ENCODE measurements at regions not wholly inside any gene's neighbourhood (a gene's known extent, or its start where the extent isn't known, plus 50 kb on each side); places are given as distances from the start of the nearest gene placed in this dataset.

DNA sequence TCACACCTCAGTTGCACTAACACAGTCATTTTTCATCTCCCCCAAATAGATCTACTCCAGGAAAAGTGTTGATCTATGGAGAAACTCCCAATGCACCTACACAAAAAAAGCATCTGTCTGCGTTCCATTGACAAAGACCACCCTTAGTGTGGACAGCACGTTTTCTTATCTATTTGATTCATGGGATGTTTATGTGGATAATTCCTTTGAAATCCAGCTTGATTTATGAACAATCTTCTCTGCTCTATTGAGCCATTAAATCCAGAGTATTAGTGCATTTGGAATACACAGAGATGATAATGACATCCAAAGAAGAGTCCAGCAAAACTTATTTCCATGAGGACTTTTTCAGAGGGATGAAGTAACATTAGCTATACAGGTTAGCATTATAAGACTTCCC is 1221.9 kb upstream of the NXPH2 start:
- CTCF ChIA-PET: no interaction called here
- WGBS (ENCODE audit: insufficient coverage): no CpG with 5 or more reads among the region's 2 CpGs
- Histone ChIP-seq H3K4me3 (ENCODE audit: control insufficient read depth in 1 of 7, extremely low read depth in 1 of 7, insufficient read depth in 4 of 7, low read depth in 2 of 7, low read length in 6 of 7) (no peak overlapping the region), H3K27me3 (replicated peaks in 2 of 5; ENCODE audit: control insufficient read depth in 4 of 5, insufficient read depth in 5 of 5, low read length in 4 of 5) (no peaks in the 10 kb centered on the region), H3K27ac (ENCODE audit: insufficient read depth in 1 of 2, low read depth in 1 of 2, low read length in 2 of 2, poor library complexity in 1 of 2, severe bottlenecking in 2 of 2) (no peak overlapping the region), H3K9me3 (ENCODE audit: control extremely low read depth in 1 of 5, control insufficient read depth in 4 of 5, insufficient read depth in 2 of 5, low read depth in 1 of 5, low read length in 4 of 5) (no peaks in the 10 kb centered on the region), H3K36me3 (ENCODE audit: control insufficient read depth in 4 of 4, insufficient read depth in 4 of 4, low read length in 3 of 4) (no peaks in the 10 kb centered on the region), H3K4me1 (ENCODE audit: control extremely low read depth in 1 of 4, control insufficient read depth in 4 of 4, insufficient read depth in 4 of 4, low read length in 3 of 4) (no peaks in the 10 kb centered on the region)
- POLR2A ChIA-PET: no interaction called here
- no peak for DNase-seq

DNA sequence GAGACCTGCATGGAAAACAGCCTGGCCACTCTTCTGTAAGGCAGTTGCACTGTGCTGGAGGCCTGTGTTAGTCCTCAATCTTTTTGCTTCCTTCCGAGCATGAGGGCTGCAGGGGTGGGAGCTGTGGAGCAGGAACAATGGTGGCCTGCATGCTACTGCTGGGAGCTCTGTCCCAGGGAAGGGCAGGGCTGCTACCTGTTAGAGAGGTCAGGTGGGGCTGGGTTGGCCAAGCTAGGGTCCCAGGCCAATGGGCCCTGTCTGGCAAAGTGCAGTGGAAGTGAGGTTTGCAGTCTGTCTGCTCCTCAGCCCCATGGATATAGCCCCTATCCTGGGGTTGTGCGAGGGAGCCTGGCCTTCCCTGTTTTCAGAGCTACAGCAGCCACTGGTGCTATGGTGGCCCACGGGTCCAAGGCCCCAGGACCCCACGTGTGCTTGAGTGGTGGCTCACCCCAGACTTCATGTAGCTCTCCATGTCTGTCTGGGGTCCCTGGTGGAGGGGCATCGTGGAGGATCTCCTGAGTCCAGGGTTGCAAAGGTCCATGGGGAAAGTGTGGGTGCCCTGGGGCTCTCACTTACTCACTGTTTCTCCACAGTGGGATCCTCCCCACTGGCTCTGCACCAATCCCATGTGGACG is 1212.6 kb upstream of the NXPH2 start:
- 96% methylated on average over 5 of the region's 6 CpGs for WGBS (ENCODE audit: insufficient coverage)

DNA sequence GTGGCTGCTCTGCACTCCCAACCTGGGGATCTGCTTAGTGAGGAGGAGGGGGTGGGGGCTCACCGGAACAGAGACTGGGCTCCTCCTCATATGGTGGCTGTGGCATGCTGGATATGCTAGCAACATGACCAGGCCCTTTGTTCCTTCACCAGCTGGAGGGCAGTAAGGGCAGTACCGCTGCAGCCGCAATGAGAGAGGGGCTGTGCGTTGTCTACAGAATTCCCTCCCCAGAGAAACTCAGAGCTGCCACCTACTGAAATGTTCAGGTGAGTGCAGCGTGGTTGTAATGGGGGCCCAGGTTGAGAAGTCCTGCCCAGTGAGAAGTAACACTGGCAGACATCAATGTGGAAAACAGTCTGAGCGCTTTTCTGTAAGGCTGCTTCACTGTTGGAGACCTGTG is 1211.9 kb upstream of the NXPH2 start:
- no peak for DNase-seq
- H3K27ac ChIP-seq (ENCODE audit: insufficient read depth in 1 of 2, low read depth in 1 of 2, low read length in 2 of 2, poor library complexity in 1 of 2, severe bottlenecking in 2 of 2): no peak overlapping the region
- H3K36me3 ChIP-seq (ENCODE audit: control insufficient read depth in 4 of 4, insufficient read depth in 4 of 4, low read length in 3 of 4): no peaks in the 10 kb centered on the region
- H3K27me3 ChIP-seq (replicated peaks in 2 of 5; ENCODE audit: control insufficient read depth in 4 of 5, insufficient read depth in 5 of 5, low read length in 4 of 5): no peaks in the 10 kb centered on the region
- no peaks in the 10 kb centered on the region for H3K4me1 ChIP-seq (ENCODE audit: control extremely low read depth in 1 of 4, control insufficient read depth in 4 of 4, insufficient read depth in 4 of 4, low read length in 3 of 4)
- CTCF ChIA-PET: no interaction called here
- H3K9me3 ChIP-seq (ENCODE audit: control extremely low read depth in 1 of 5, control insufficient read depth in 4 of 5, insufficient read depth in 2 of 5, low read depth in 1 of 5, low read length in 4 of 5): peaks cover 0 to 3% (median 0%) of the 10 kb centered on the region in 5 experiments
- 96% methylated on average over 5 of the region's 6 CpGs for WGBS (ENCODE audit: insufficient coverage)
- POLR2A ChIA-PET: no interaction called here
- H3K4me3 ChIP-seq (ENCODE audit: control insufficient read depth in 1 of 7, extremely low read depth in 1 of 7, insufficient read depth in 4 of 7, low read depth in 2 of 7, low read length in 6 of 7): no peak overlapping the region

More for the DNA sequence above, 1212.6 kb upstream of the NXPH2 start:
- no peak for DNase-seq
- no peak overlapping the region for H3K27ac ChIP-seq (ENCODE audit: insufficient read depth in 1 of 2, low read depth in 1 of 2, low read length in 2 of 2, poor library complexity in 1 of 2, severe bottlenecking in 2 of 2)
- no peaks in the 10 kb centered on the region for H3K36me3 ChIP-seq (ENCODE audit: control insufficient read depth in 4 of 4, insufficient read depth in 4 of 4, low read length in 3 of 4)
- no peaks in the 10 kb centered on the region for H3K4me1 ChIP-seq (ENCODE audit: control extremely low read depth in 1 of 4, control insufficient read depth in 4 of 4, insufficient read depth in 4 of 4, low read length in 3 of 4)
- H3K4me3 ChIP-seq (ENCODE audit: control insufficient read depth in 1 of 7, extremely low read depth in 1 of 7, insufficient read depth in 4 of 7, low read depth in 2 of 7, low read length in 6 of 7): no peak overlapping the region
- no peaks in the 10 kb centered on the region for H3K27me3 ChIP-seq (replicated peaks in 2 of 5; ENCODE audit: control insufficient read depth in 4 of 5, insufficient read depth in 5 of 5, low read length in 4 of 5)
- peaks cover 0 to 1% (median 0%) of the 10 kb centered on the region in 5 experiments for H3K9me3 ChIP-seq (ENCODE audit: control extremely low read depth in 1 of 5, control insufficient read depth in 4 of 5, insufficient read depth in 2 of 5, low read depth in 1 of 5, low read length in 4 of 5)
- POLR2A ChIA-PET: no interaction called here
- CTCF ChIA-PET: no interaction called here

DNA sequence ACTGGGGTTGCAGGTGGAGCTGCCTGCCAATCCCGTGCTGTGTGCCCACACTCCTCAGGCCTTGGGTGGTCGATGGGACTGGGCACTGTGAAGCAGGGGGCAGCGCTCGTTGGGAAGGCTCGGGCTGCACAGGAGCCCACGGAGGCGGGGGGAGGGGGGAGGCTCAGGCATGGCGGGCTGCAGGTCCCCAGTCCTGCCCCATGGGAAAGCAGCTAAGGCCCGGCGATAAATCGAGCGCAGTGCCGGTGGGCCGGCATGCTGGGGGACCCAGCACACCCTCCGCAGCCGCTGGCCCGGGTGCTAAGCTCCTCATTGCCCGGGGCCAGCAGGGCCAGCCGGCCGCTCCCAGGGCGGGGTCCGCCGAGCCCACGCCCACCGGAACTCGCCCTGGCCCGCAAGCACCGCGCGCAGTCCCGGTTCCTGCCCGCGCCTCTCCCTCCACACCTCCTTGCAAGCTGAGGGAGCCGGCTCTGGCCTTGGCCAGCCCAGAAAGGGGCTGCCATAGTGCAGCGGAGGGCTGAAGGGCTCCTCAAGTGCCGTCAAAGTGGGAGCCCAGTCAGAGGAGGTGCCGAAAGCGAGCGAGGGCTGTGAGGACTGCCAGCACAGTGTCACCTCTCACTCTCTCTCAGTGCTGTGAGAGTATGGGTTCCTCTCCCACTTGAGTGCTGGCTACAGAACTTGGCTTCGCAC is 1210.6 kb upstream of the NXPH2 start:
- CTCF ChIA-PET: interaction anchor here (0.5 kb wide), 1 partner anchor 1211 kb away, joined by 3 read pairs; no protein-coding TSS in a partner anchor
- Histone ChIP-seq H3K27me3 (replicated peaks in 2 of 5; ENCODE audit: control insufficient read depth in 4 of 5, insufficient read depth in 5 of 5, low read length in 4 of 5) (no peaks in the 10 kb centered on the region), H3K4me1 (ENCODE audit: control extremely low read depth in 1 of 4, control insufficient read depth in 4 of 4, insufficient read depth in 4 of 4, low read length in 3 of 4) (no peaks in the 10 kb centered on the region), H3K27ac (ENCODE audit: insufficient read depth in 1 of 2, low read depth in 1 of 2, low read length in 2 of 2, poor library complexity in 1 of 2, severe bottlenecking in 2 of 2) (no peak overlapping the region), H3K36me3 (ENCODE audit: control insufficient read depth in 4 of 4, insufficient read depth in 4 of 4, low read length in 3 of 4) (no peaks in the 10 kb centered on the region), H3K9me3 (ENCODE audit: control extremely low read depth in 1 of 5, control insufficient read depth in 4 of 5, insufficient read depth in 2 of 5, low read depth in 1 of 5, low read length in 4 of 5) (peaks cover 0 to 3% (median 0%) of the 10 kb centered on the region in 5 experiments), H3K4me3 (ENCODE audit: control insufficient read depth in 1 of 7, extremely low read depth in 1 of 7, insufficient read depth in 4 of 7, low read depth in 2 of 7, low read length in 6 of 7) (no peak overlapping the region)
- DNase-seq: no peak
- WGBS (ENCODE audit: insufficient coverage): 91% methylated on average over 25 of the region's 40 CpGs
- POLR2A ChIA-PET: no interaction called here

DNA sequence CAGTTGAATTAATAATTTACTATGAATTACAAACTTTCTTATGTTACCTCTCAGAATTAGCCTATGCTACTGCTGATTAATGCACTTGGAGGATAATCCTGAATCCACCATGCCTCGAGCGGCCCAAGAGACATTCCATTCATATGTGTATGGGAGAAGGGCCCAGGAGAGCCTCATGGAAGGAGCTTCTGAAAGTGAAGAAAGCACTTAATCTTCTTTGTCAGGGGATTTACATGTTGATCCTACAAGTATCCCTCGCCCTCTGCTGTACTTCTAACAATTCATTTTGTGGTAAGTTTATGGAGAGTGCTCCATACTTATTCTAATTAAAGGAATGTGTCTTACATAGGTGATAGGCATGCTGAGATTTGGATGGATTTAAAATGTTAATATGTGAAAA is 1189.1 kb upstream of the NXPH2 start:
- POLR2A ChIA-PET: no interaction called here
- H3K9me3 ChIP-seq (ENCODE audit: control extremely low read depth in 1 of 5, control insufficient read depth in 4 of 5, insufficient read depth in 2 of 5, low read depth in 1 of 5, low read length in 4 of 5): peaks cover 0 to 5% (median 0%) of the 10 kb centered on the region in 5 experiments
- no peaks in the 10 kb centered on the region for H3K27me3 ChIP-seq (replicated peaks in 2 of 5; ENCODE audit: control insufficient read depth in 4 of 5, insufficient read depth in 5 of 5, low read length in 4 of 5)
- H3K4me3 ChIP-seq (ENCODE audit: control insufficient read depth in 1 of 7, extremely low read depth in 1 of 7, insufficient read depth in 4 of 7, low read depth in 2 of 7, low read length in 6 of 7): no peak overlapping the region
- 94% methylated on average over 2 of the region's 3 CpGs for WGBS (ENCODE audit: insufficient coverage)
- no peaks in the 10 kb centered on the region for H3K4me1 ChIP-seq (ENCODE audit: control extremely low read depth in 1 of 4, control insufficient read depth in 4 of 4, insufficient read depth in 4 of 4, low read length in 3 of 4)
- no peak for DNase-seq
- no peak overlapping the region for H3K27ac ChIP-seq (ENCODE audit: insufficient read depth in 1 of 2, low read depth in 1 of 2, low read length in 2 of 2, poor library complexity in 1 of 2, severe bottlenecking in 2 of 2)
- CTCF ChIA-PET: no interaction called here
- no peaks in the 10 kb centered on the region for H3K36me3 ChIP-seq (ENCODE audit: control insufficient read depth in 4 of 4, insufficient read depth in 4 of 4, low read length in 3 of 4)

DNA sequence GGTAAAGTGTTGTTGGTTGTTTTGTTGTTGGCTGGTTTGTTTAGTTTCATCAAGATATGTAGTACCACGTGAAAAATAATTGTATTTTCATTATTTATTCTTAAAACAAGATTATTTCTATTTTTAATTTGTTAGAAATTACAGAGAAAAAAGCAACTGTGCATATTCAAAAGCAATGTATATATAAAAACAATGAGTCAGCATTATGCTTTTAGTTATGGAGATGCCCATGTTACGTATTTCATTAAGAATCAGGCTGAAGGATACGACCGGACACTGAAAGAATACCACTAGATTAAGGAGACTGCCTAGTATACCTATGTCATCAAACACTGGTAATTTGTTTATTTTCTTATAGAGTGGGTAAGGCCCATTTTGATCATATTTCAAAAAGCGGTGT is 1188.4 kb upstream of the NXPH2 start:
- no CpG with 5 or more reads among the region's 5 CpGs for WGBS (ENCODE audit: insufficient coverage)
- Histone ChIP-seq H3K36me3 (ENCODE audit: control insufficient read depth in 4 of 4, insufficient read depth in 4 of 4, low read length in 3 of 4) (no peaks in the 10 kb centered on the region), H3K4me1 (ENCODE audit: control extremely low read depth in 1 of 4, control insufficient read depth in 4 of 4, insufficient read depth in 4 of 4, low read length in 3 of 4) (no peaks in the 10 kb centered on the region), H3K4me3 (ENCODE audit: control insufficient read depth in 1 of 7, extremely low read depth in 1 of 7, insufficient read depth in 4 of 7, low read depth in 2 of 7, low read length in 6 of 7) (no peak overlapping the region), H3K27ac (ENCODE audit: insufficient read depth in 1 of 2, low read depth in 1 of 2, low read length in 2 of 2, poor library complexity in 1 of 2, severe bottlenecking in 2 of 2) (no peak overlapping the region), H3K27me3 (replicated peaks in 2 of 5; ENCODE audit: control insufficient read depth in 4 of 5, insufficient read depth in 5 of 5, low read length in 4 of 5) (no peaks in the 10 kb centered on the region), H3K9me3 (ENCODE audit: control extremely low read depth in 1 of 5, control insufficient read depth in 4 of 5, insufficient read depth in 2 of 5, low read depth in 1 of 5, low read length in 4 of 5) (peaks cover 0 to 5% (median 0%) of the 10 kb centered on the region in 5 experiments)
- no peak for DNase-seq
- POLR2A ChIA-PET: no interaction called here
- CTCF ChIA-PET: no interaction called here

DNA sequence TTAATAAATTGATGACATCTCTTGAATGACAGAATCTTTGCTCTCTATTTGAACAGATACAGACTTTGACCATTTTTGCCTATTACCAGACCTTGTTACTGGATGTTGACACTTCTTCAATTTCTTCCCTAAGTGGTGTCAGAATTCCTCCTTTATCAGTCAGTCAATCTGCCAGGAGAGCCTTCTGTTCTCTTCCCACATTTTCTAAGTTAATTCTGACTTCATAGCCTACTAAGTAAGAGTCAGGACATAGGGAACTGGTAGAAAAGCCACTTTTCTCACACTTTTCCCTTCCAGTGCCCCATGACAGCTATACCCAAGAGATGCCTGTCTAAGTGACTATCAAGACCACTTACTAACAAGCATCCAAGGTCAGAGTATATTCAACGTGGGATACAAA is 1187.5 kb upstream of the NXPH2 start:
- no CpG with 5 or more reads among the region's 1 CpG for WGBS (ENCODE audit: insufficient coverage)
- H3K27ac ChIP-seq (ENCODE audit: insufficient read depth in 1 of 2, low read depth in 1 of 2, low read length in 2 of 2, poor library complexity in 1 of 2, severe bottlenecking in 2 of 2): no peak overlapping the region
- H3K4me1 ChIP-seq (ENCODE audit: control extremely low read depth in 1 of 4, control insufficient read depth in 4 of 4, insufficient read depth in 4 of 4, low read length in 3 of 4): no peaks in the 10 kb centered on the region
- POLR2A ChIA-PET: no interaction called here
- H3K27me3 ChIP-seq (replicated peaks in 2 of 5; ENCODE audit: control insufficient read depth in 4 of 5, insufficient read depth in 5 of 5, low read length in 4 of 5): no peaks in the 10 kb centered on the region
- no peak for DNase-seq
- CTCF ChIA-PET: no interaction called here
- H3K9me3 ChIP-seq (ENCODE audit: control extremely low read depth in 1 of 5, control insufficient read depth in 4 of 5, insufficient read depth in 2 of 5, low read depth in 1 of 5, low read length in 4 of 5): peaks cover 0 to 5% (median 0%) of the 10 kb centered on the region in 5 experiments
- H3K4me3 ChIP-seq (ENCODE audit: control insufficient read depth in 1 of 7, extremely low read depth in 1 of 7, insufficient read depth in 4 of 7, low read depth in 2 of 7, low read length in 6 of 7): no peak overlapping the region
- no peaks in the 10 kb centered on the region for H3K36me3 ChIP-seq (ENCODE audit: control insufficient read depth in 4 of 4, insufficient read depth in 4 of 4, low read length in 3 of 4)
